H9 (cell line): ENCODE measurements at regions not wholly inside any gene's neighbourhood (a gene's known extent, or its start where the extent isn't known, plus 50 kb on each side); places are given as distances from the start of the nearest gene placed in this dataset.
A peak's percentile ranks its signal among the peaks of the same experiment; 100 is the strongest.

Experiments
- DNase-seq: peaks from one replicate; pipeline ENCODE4 v3.0.0-alpha.2; 2017
- H2AFZ ChIP-seq: one replicate; pipeline ENCODE4 v1.6.1; 2013; ENCODE audit warnings: mild to moderate bottlenecking, low read length, control low read depth, moderate library complexity
- H2AK5ac ChIP-seq: 2 replicates; pipeline ENCODE4 v1.6.1; 2013; ENCODE audit warnings: low read length, control low read depth, mixed read lengths; ENCODE audit not compliant: insufficient read length
- H2BK120ac ChIP-seq: one replicate; pipeline ENCODE4 v1.6.1; 2013; ENCODE audit warnings: low read depth, mild to moderate bottlenecking, low read length, control low read depth, inconsistent platforms; ENCODE audit not compliant: poor library complexity, severe bottlenecking
- H2BK12ac ChIP-seq: 2 replicates; pipeline ENCODE4 v1.6.1; 2013; ENCODE audit warnings: low read length, control low read depth, mixed read lengths, low read depth; ENCODE audit not compliant: insufficient read length
- H2BK15ac ChIP-seq: 2 replicates; pipeline ENCODE4 v1.6.1; 2013; ENCODE audit warnings: low read depth, low read length, control low read depth
- H2BK20ac ChIP-seq: one replicate; pipeline ENCODE4 v1.6.1; 2013; ENCODE audit warnings: low read depth, mild to moderate bottlenecking, low read length, control low read depth, inconsistent platforms; ENCODE audit not compliant: poor library complexity, severe bottlenecking
- H2BK5ac ChIP-seq: 2 replicates; pipeline ENCODE4 v1.6.1; 2013; ENCODE audit warnings: low read length, control low read depth, mixed read lengths; ENCODE audit not compliant: insufficient read length
- H3K14ac ChIP-seq: 2 replicates; pipeline ENCODE4 v1.6.1; 2013; ENCODE audit warnings: low read length, control low read depth; ENCODE audit not compliant: insufficient read depth
- H3K18ac ChIP-seq: 2 replicates; pipeline ENCODE4 v1.6.1; 2013; ENCODE audit warnings: low read depth, mild to moderate bottlenecking, mixed read lengths, low read length, control low read depth; ENCODE audit not compliant: insufficient read length
- H3K23ac ChIP-seq: 2 replicates; pipeline ENCODE4 v1.6.1; 2013; ENCODE audit warnings: low read length, control low read depth, mixed read lengths, low read depth; ENCODE audit not compliant: insufficient read length
- H3K23me2 ChIP-seq: 2 replicates; pipeline ENCODE4 v1.6.1; 2013; ENCODE audit warnings: low read depth, mild to moderate bottlenecking, mixed read lengths, low read length, control low read depth; ENCODE audit not compliant: insufficient read length, poor library complexity, severe bottlenecking
- H3K27ac ChIP-seq: 2 replicates; pipeline ENCODE4 v1.5.1; 2013; ENCODE audit warnings: low read length, control low read depth, mixed read lengths, low read depth; ENCODE audit not compliant: insufficient read length
- H3K27me3 ChIP-seq: 2 replicates; pipeline ENCODE4 v1.6.1; 2013; ENCODE audit warnings: low read length, control low read depth, inconsistent platforms; ENCODE audit not compliant: insufficient read depth
- H3K4ac ChIP-seq: 2 replicates; pipeline ENCODE4 v1.6.1; 2013; ENCODE audit warnings: low read depth, mild to moderate bottlenecking, control low read depth, inconsistent platforms, low read length, moderate library complexity
- H3K4me1 ChIP-seq: 2 replicates; pipeline ENCODE4 v1.6.1; 2013; ENCODE audit warnings: low read length, control low read depth, inconsistent platforms; ENCODE audit not compliant: insufficient read depth
- H3K4me2 ChIP-seq: 2 replicates; pipeline ENCODE4 v1.6.1; 2013; ENCODE audit warnings: low read length, control low read depth, mixed read lengths; ENCODE audit not compliant: insufficient read length, insufficient read depth
- H3K56ac ChIP-seq: 2 replicates; pipeline ENCODE4 v1.6.1; 2013; ENCODE audit warnings: low read depth, mild to moderate bottlenecking, mixed read lengths, low read length, control low read depth; ENCODE audit not compliant: insufficient read length
- H3K79me1 ChIP-seq: 2 replicates; pipeline ENCODE4 v1.6.1; 2013; ENCODE audit warnings: low read depth, mild to moderate bottlenecking, moderate library complexity, low read length, control low read depth, inconsistent platforms; ENCODE audit not compliant: insufficient read depth, poor library complexity, severe bottlenecking
- H3K79me2 ChIP-seq: 2 replicates; pipeline ENCODE4 v1.6.1; 2013; ENCODE audit warnings: low read length, control low read depth, inconsistent platforms; ENCODE audit not compliant: insufficient read depth
- H3K9ac ChIP-seq: 2 replicates; pipeline ENCODE4 v1.6.1; 2013; ENCODE audit warnings: low read length, control low read depth, mixed read lengths; ENCODE audit not compliant: insufficient read length; ENCODE audit errors: extremely low read depth
- H3K9me3 ChIP-seq: one replicate; pipeline ENCODE4 v1.6.1; 2013; ENCODE audit warnings: low read depth, low read length, inconsistent platforms; ENCODE audit not compliant: control insufficient read depth
- H3T11ph ChIP-seq: one replicate; pipeline ENCODE4 v1.6.1; 2013; ENCODE audit warnings: mild to moderate bottlenecking, low read length, control low read depth, inconsistent platforms
- H4K20me1 ChIP-seq: one replicate; pipeline ENCODE4 v1.6.1; 2013; ENCODE audit not compliant: control insufficient read depth, insufficient read length, insufficient read depth
- H4K5ac ChIP-seq: 2 replicates; pipeline ENCODE4 v1.6.1; 2013; ENCODE audit warnings: low read depth, mild to moderate bottlenecking, mixed read lengths, low read length, control low read depth; ENCODE audit not compliant: insufficient read length
- H4K8ac ChIP-seq: replicated peaks from 2 replicates; pipeline ENCODE4 v1.6.1; 2013; ENCODE audit warnings: low read length, control low read depth, mixed read lengths, low read depth; ENCODE audit not compliant: insufficient read length
- H4K91ac ChIP-seq: 2 replicates; pipeline ENCODE4 v1.6.1; 2013; ENCODE audit warnings: low read depth, mild to moderate bottlenecking, moderate library complexity, mixed read lengths, low read length, control low read depth; ENCODE audit not compliant: insufficient read length
- H3K27ac Mint-ChIP-seq, 3 experiments: 2 replicates in 2 of 3; 3 replicates in 1 of 3; pipeline ENCODE4 v1.8.0; 2020 to 2021; ENCODE audit warnings: mixed read lengths in 3 of 3, mild to moderate bottlenecking in 1 of 3, moderate library complexity in 1 of 3
- H3K27me3 Mint-ChIP-seq: 2 replicates; pipeline ENCODE4 v1.8.0; 2021; ENCODE audit warnings: low read depth, mild to moderate bottlenecking, moderate library complexity, mixed read lengths
- H3K36me3 Mint-ChIP-seq, 3 experiments: 2 replicates in 2 of 3; 3 replicates in 1 of 3; pipeline ENCODE4 v1.8.0; 2020 to 2021; ENCODE audit warnings: low read depth in 3 of 3, mixed read lengths in 3 of 3; ENCODE audit not compliant: insufficient read depth in 1 of 3
- H3K4me1 Mint-ChIP-seq, 2 experiments: 2 replicates each; pipeline ENCODE4 v1.8.0; 2020; ENCODE audit warnings: mixed read lengths in 2 of 2
- H3K4me3 Mint-ChIP-seq, 2 experiments: 2 replicates in 1 of 2; 3 replicates in 1 of 2; pipeline ENCODE4 v1.8.0; 2020 to 2021; ENCODE audit warnings: mild to moderate bottlenecking in 2 of 2, mixed read lengths in 2 of 2, moderate library complexity in 1 of 2
- H3K9me3 Mint-ChIP-seq, 2 experiments: 2 replicates in 1 of 2; 3 replicates in 1 of 2; pipeline ENCODE4 v1.8.0; 2020; ENCODE audit warnings: mild to moderate bottlenecking in 2 of 2, mixed read lengths in 2 of 2, moderate library complexity in 1 of 2
- WGBS: extraction: QIAGEN DNeasy Blood & Tissue Kit; methylation state at CpG from one replicate; pipeline ENCODE4 v1.1.7; 2013; ENCODE audit warnings: missing lambda C conversion rate, low lambda C conversion rate, mixed read lengths; ENCODE audit not compliant: insufficient read length; ENCODE audit errors: extremely low coverage; 5-methylcytosine and 5-hydroxymethylcytosine counted together
- TF ChIP-seq, protein P1 (sequence below): fragments of 200-600 bp; sonication (generic); conservative IDR thresholded peaks from 3 replicates; pipeline ENCODE4 v1.8.0; 2021; ENCODE audit warnings: antibody characterized with exemption, mild to moderate bottlenecking

DNA sequence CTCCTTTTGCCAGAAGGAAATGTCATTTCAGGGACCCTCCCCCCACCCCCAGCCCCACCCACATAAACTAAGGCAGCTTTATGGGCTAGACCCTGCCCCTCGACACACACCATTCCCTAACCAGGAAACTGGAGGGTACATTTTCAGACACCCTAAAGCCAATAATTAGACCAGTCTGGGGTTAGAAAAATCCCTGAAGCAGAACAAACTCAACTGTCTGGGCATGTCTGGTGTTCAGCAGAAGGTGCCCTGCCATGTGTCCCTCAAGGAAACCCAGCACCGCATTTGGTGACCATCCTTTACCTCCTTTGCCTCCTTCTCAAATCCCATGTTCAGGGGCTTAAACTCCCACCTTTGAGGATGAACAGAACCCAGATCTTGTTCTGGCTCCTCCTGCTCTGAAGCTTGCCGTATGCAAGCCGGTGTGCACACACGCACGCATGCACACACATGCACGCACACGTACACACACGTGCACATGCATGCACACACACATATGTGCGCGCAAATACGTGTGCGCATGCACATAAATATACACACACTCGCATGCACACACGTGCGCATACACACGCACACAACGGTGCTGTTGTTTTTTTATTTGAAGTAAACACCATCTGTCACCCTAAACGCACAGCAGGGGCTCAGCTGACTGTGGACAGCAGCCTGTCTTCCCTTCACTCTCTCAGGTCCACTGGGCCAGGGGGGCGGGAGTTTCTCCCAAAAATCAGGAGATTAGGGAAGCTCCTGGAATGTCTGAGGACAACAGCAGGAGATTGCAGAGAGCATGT lies 156.8 kb upstream of the TNRC6C start:
- no peak for DNase-seq
- no peak overlapping the region for H3K56ac ChIP-seq
- Mint-ChIP-seq H3K27ac (peak overlapping the region in 1 of 3 experiments; percentile 10; a peak in 2 of 7 replicates), H3K4me1 (peaks cover 39 to 42% of the 10 kb centered on the region in 2 experiments), H3K9me3 (no peaks in the 10 kb centered on the region; a peak in 3 of 5 replicates), H3K4me3 (peak overlapping the region in 1 of 2 experiments; percentile 69; a peak in 2 of 5 replicates), H3K36me3 (no peaks in the 10 kb centered on the region), H3K27me3 (peaks cover 60% of the 10 kb centered on the region)
- no peaks in the 10 kb centered on the region for H3K4me1 ChIP-seq
- H3K27ac ChIP-seq, result no peak overlapping the region
- H2BK20ac ChIP-seq, result no peak overlapping the region
- H2BK12ac ChIP-seq, result no peak overlapping the region
- no peak overlapping the region for H3K9ac ChIP-seq
- H3K27me3 ChIP-seq, result no peaks in the 10 kb centered on the region
- H3K23ac ChIP-seq, result no peak overlapping the region
- no peak overlapping the region for H4K8ac ChIP-seq
- H3K18ac ChIP-seq, result peak overlapping the region; percentile 40
- H3K79me2 ChIP-seq, result no peaks in the 10 kb centered on the region
- no peaks in the 10 kb centered on the region for H3K23me2 ChIP-seq
- TF ChIP-seq, protein P1, sequence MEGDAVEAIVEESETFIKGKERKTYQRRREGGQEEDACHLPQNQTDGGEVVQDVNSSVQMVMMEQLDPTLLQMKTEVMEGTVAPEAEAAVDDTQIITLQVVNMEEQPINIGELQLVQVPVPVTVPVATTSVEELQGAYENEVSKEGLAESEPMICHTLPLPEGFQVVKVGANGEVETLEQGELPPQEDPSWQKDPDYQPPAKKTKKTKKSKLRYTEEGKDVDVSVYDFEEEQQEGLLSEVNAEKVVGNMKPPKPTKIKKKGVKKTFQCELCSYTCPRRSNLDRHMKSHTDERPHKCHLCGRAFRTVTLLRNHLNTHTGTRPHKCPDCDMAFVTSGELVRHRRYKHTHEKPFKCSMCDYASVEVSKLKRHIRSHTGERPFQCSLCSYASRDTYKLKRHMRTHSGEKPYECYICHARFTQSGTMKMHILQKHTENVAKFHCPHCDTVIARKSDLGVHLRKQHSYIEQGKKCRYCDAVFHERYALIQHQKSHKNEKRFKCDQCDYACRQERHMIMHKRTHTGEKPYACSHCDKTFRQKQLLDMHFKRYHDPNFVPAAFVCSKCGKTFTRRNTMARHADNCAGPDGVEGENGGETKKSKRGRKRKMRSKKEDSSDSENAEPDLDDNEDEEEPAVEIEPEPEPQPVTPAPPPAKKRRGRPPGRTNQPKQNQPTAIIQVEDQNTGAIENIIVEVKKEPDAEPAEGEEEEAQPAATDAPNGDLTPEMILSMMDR, result no peak
- H3K4ac ChIP-seq, result no peak overlapping the region
- H4K20me1 ChIP-seq, result no peaks in the 10 kb centered on the region
- no peak overlapping the region for H2BK120ac ChIP-seq
- no peak overlapping the region for H4K91ac ChIP-seq
- H3K9me3 ChIP-seq, result no peaks in the 10 kb centered on the region
- no peak overlapping the region for H3K14ac ChIP-seq
- H2BK5ac ChIP-seq, result no peak overlapping the region
- H3T11ph ChIP-seq, result no peak overlapping the region
- no peaks in the 10 kb centered on the region for H3K79me1 ChIP-seq
- no peak overlapping the region for H2AFZ ChIP-seq
- H2AK5ac ChIP-seq, result no peak overlapping the region
- no peak overlapping the region for H4K5ac ChIP-seq
- H2BK15ac ChIP-seq, result no peak overlapping the region
- no CpG with 5 or more reads among the region's 20 CpGs for WGBS
- no peak overlapping the region for H3K4me2 ChIP-seq
